ENCODE measurements at regions not wholly inside any gene's neighbourhood (a gene's known extent, or its start where the extent isn't known, plus 50 kb on each side); places are given as distances from the start of the nearest gene placed in this dataset.

DNA sequence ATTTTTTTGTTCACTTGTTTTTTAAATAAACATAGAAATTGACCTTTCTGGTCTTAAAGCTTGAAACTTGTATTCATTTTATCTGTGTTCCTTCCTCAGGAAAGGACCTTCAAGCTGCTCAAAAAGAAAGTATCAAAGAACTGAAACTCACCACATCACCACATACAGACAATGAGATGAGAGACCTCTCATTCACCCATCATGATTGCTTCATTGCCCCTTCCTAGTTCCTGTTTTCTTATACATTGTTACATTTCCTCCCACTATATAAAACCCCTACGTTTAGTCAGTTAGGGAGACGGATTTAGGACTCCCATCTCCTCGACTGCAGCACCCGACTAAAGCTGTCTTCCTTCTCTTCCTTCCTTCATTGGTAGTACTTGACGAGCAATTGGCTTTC, 180.5 kb upstream of the OPRM1 start:
- no peak for TF ChIP-seq BHLHE40 (IDR thresholded peaks at IDR 0.05; ENCODE audit: borderline replicate concordance)
- no peak for TF ChIP-seq NFRKB (IDR thresholded peaks at IDR 0.05)
- no peak for TF ChIP-seq CTBP1 (IDR thresholded peaks at IDR 0.05; ENCODE audit: borderline replicate concordance)
- TF ChIP-seq FOXA1 (IDR thresholded peaks at IDR 0.05): no peak
- no peak for TF ChIP-seq ARNT (IDR thresholded peaks at IDR 0.05)
- no peak for TF ChIP-seq FOXM1 (IDR thresholded peaks at IDR 0.05; ENCODE audit: borderline replicate concordance)
- no peak for TF ChIP-seq LEF1 (IDR thresholded peaks at IDR 0.05; ENCODE audit: borderline replicate concordance)
- no peak for TF ChIP-seq SP1 (IDR thresholded peaks at IDR 0.05)
- TF ChIP-seq TARDBP (IDR thresholded peaks at IDR 0.05): no peak

All from HEK293T (cell line).